HCT116 (cell line): ENCODE measurements at regions not wholly inside any gene's neighbourhood (a gene's known extent, or its start where the extent isn't known, plus 50 kb on each side); places are given as distances from the start of the nearest gene placed in this dataset.

Experiments
- ATAC-seq: fragments of 200-7000 bp; cut with Tn5 transposase; 2 replicates; pipeline ENCODE4 v1.9.1; 2020; ENCODE audit warnings: mild to moderate bottlenecking, moderate library complexity
- BruUV-seq: library from RNA; stranded (reverse); fragments of 400-500 nt; replicated peaks from 2 replicates; lab custom pipeline; 2021; lab: Mats Ljungman, UMichigan
- CTCF ChIA-PET: fragments of 300-600 bp; sonication (Branson Sonifier 250); formaldehyde crosslinking; loops from one replicate; lab custom pipeline; 2021; ENCODE audit warnings: antibody characterized with exemption; lab: Charles Lee
- POLR2A ChIA-PET: fragments of 300-600, 350-600 bp; sonication (Branson Sonifier 250); formaldehyde crosslinking; loops from one replicate; lab custom pipeline; 2021; ENCODE audit warnings: antibody characterized with exemption; lab: Charles Lee
- RAD21 ChIA-PET, 2 experiments: fragments of 300-600 bp; sonication (Branson Sonifier 250); formaldehyde crosslinking; loops; one replicate each; lab custom pipeline; 2023; ENCODE audit warnings: low total read pairs in 2 of 2; ENCODE audit not compliant: uncharacterized antibody in 2 of 2, unreplicated experiment in 2 of 2, low non-redundant PET in 1 of 2; lab: Charles Lee
- DNase-seq: peaks from one replicate; pipeline ENCODE4 v3.0.0-alpha.2; 2010; ENCODE audit warnings: low read depth, low spot score
- H2AFZ ChIP-seq: fragments of 200-600 bp; shearing (Covaris generic), sonication (generic); 2 replicates; pipeline ENCODE4 v1.6.1; 2017; ENCODE audit warnings: low read depth, mixed run types, mixed read lengths, antibody characterized with exemption, low read length; ENCODE audit not compliant: poor library complexity, severe bottlenecking
- H3K27ac ChIP-seq: 2 replicates; pipeline ENCODE4 v1.5.1; 2012; ENCODE audit warnings: low read depth, low read length
- H3K27me3 ChIP-seq: fragments of 200-600 bp; sonication (generic); 2 replicates; pipeline ENCODE4 v1.6.1; 2016; ENCODE audit warnings: mixed run types, low read length, mixed read lengths; ENCODE audit not compliant: insufficient read depth
- H3K36me3 ChIP-seq, 2 experiments: fragments of 200-500 bp in 1 of 2; fragments of 200-600 bp in 1 of 2; sonication (Bioruptor generic) in 1 of 2; sonication (generic) in 1 of 2; 2 replicates each; pipeline versions ENCODE4 v1.5.1 to v1.6.1; 2014 to 2016; ENCODE audit warnings: low read length in 2 of 2, inconsistent platforms in 1 of 2, mixed read lengths in 1 of 2, mixed run types in 1 of 2; ENCODE audit not compliant: insufficient read depth in 2 of 2, control insufficient read depth in 1 of 2
- H3K4me1 ChIP-seq, 2 experiments: fragments of 200-600 bp in 1 of 2; sonication (generic) in 1 of 2; 2 replicates each; pipeline versions ENCODE4 v1.5.1 to v1.6.1; 2012 to 2017; ENCODE audit warnings: low read length in 2 of 2, inconsistent platforms in 1 of 2, mild to moderate bottlenecking in 1 of 2, mixed read lengths in 1 of 2, mixed run types in 1 of 2, moderate library complexity in 1 of 2; ENCODE audit not compliant: insufficient read depth in 2 of 2, control insufficient read depth in 1 of 2
- H3K4me2 ChIP-seq: fragments of 200-600 bp; sonication (generic); 2 replicates; pipeline ENCODE4 v1.6.1; 2017; ENCODE audit warnings: mixed run types, low read length, mixed read lengths
- H3K4me3 ChIP-seq, 2 experiments: fragments of 200-600 bp in 1 of 2; sonication (generic) in 1 of 2; replicated peaks in 1 of 2; 2 replicates each; pipeline ENCODE4 v1.5.1; 2011 to 2016; ENCODE audit warnings: low read length in 2 of 2, control low read depth in 1 of 2, low read depth in 1 of 2, mild to moderate bottlenecking in 1 of 2, mixed read lengths in 1 of 2, mixed run types in 1 of 2
- H3K79me2 ChIP-seq: fragments of 200-600 bp; sonication (generic); 2 replicates; pipeline ENCODE4 v1.6.1; 2017; ENCODE audit warnings: mild to moderate bottlenecking, mixed run types, low read length, moderate library complexity, mixed read lengths; ENCODE audit not compliant: insufficient read depth
- H3K9ac ChIP-seq: fragments of 200-600 bp; sonication (generic); 2 replicates; pipeline ENCODE4 v1.6.1; 2016; ENCODE audit warnings: low read length, mixed read lengths
- H3K9me2 ChIP-seq: fragments of 200-600 bp; sonication (generic), shearing (Covaris generic); 2 replicates; pipeline ENCODE4 v1.6.1; 2017; ENCODE audit warnings: mixed run types, mild to moderate bottlenecking, moderate library complexity; ENCODE audit not compliant: insufficient read depth
- H3K9me3 ChIP-seq, 2 experiments: fragments of 200-500 bp in 1 of 2; fragments of 200-600 bp in 1 of 2; sonication (Bioruptor generic) in 1 of 2; sonication (generic) in 1 of 2; 2 replicates each; pipeline ENCODE4 v1.6.1; 2014 to 2017; ENCODE audit warnings: low read length in 2 of 2, mixed read lengths in 2 of 2, inconsistent platforms in 1 of 2, low read depth in 1 of 2, mild to moderate bottlenecking in 1 of 2, mixed run types in 1 of 2, moderate library complexity in 1 of 2; ENCODE audit not compliant: control insufficient read depth in 1 of 2, insufficient read depth in 1 of 2
- H4K20me1 ChIP-seq: fragments of 200-600 bp; sonication (generic), shearing (Covaris generic); 2 replicates; pipeline ENCODE4 v1.6.1; 2017; ENCODE audit warnings: mixed run types, mild to moderate bottlenecking, moderate library complexity; ENCODE audit not compliant: insufficient read depth
- CBX3 ChIP-seq: IDR thresholded peaks from 2 replicates; pipeline ENCODE4 v1.6.1; 2012; ENCODE audit warnings: low read depth
- EGR1 ChIP-seq: IDR thresholded peaks from 2 replicates; pipeline ENCODE4 v1.6.1; 2012; ENCODE audit warnings: low read depth
- ELF1 ChIP-seq: IDR thresholded peaks from 2 replicates; pipeline ENCODE4 v1.6.1; 2012; ENCODE audit warnings: low read depth, borderline replicate concordance
- EZH2 ChIP-seq: fragments of 200-600 bp; sonication (generic); IDR thresholded peaks from 2 replicates; pipeline ENCODE4 v1.6.1; 2017; ENCODE audit warnings: antibody characterized with exemption, mixed run types
- EZH2phosphoT487 ChIP-seq: fragments of 200-600 bp; IDR thresholded peaks from 2 replicates; pipeline ENCODE4 v1.6.1; 2018; ENCODE audit warnings: antibody characterized with exemption, borderline replicate concordance
- FOSL1 ChIP-seq: IDR thresholded peaks from 2 replicates; pipeline ENCODE4 v1.6.1; 2012; ENCODE audit warnings: low read depth
- JUND ChIP-seq: IDR thresholded peaks from 2 replicates; pipeline ENCODE4 v1.6.1; 2012
- POLR2A ChIP-seq: IDR thresholded peaks from 2 replicates; pipeline ENCODE4 v1.7.0; 2011; ENCODE audit warnings: borderline replicate concordance; ENCODE audit not compliant: insufficient read depth, insufficient read length; ENCODE audit errors: extremely low read depth
- POLR2AphosphoS5 ChIP-seq: IDR thresholded peaks from 2 replicates; pipeline ENCODE4 v1.6.1; 2011; ENCODE audit warnings: mild to moderate bottlenecking, low read depth, low read length, moderate library complexity
- RAD21 ChIP-seq: IDR thresholded peaks from 2 replicates; pipeline ENCODE4 v1.6.1; 2012; ENCODE audit warnings: low read depth, mild to moderate bottlenecking
- SIN3A ChIP-seq: IDR thresholded peaks from 2 replicates; pipeline ENCODE4 v1.6.1; 2012; ENCODE audit warnings: low read depth
- SP1 ChIP-seq: IDR thresholded peaks from 2 replicates; pipeline ENCODE4 v1.6.1; 2012; ENCODE audit warnings: low read depth
- SRF ChIP-seq: IDR thresholded peaks from 2 replicates; pipeline ENCODE4 v1.6.1; 2012; ENCODE audit warnings: low read depth
- TCF7L2 ChIP-seq: IDR thresholded peaks from 2 replicates; pipeline ENCODE4 v1.7.0; 2011; ENCODE audit warnings: borderline replicate concordance, inconsistent platforms; ENCODE audit not compliant: insufficient read depth, insufficient read length; ENCODE audit errors: extremely low read depth
- ZBTB33 ChIP-seq: IDR thresholded peaks from 2 replicates; pipeline ENCODE4 v1.6.1; 2011; ENCODE audit warnings: mild to moderate bottlenecking, low read length, moderate library complexity; ENCODE audit not compliant: insufficient replicate concordance; ENCODE audit errors: extremely low read depth
- ZFX ChIP-seq: fragments of 450-650 bp; IDR thresholded peaks from 2 replicates; pipeline ENCODE4 v1.6.1; 2017
- intact Hi-C: fragments of 100-400 bp; cut with micrococcal nuclease; formaldehyde crosslinking; loops from 2 replicates; pipeline ENCODE4 v1.10.0; 2022
- TF ChIP-seq, protein P1 (sequence below): IDR thresholded peaks from 2 replicates; pipeline ENCODE4 v1.6.1; 2012; ENCODE audit warnings: low read depth

GRCh38 chr2:61702088-61702467 lies 151.8 kb downstream of the FAM161A start:
- H3K9ac ChIP-seq: no peak overlapping the region
- POLR2A ChIA-PET: no interaction called here

More at GRCh38 chr2:61702088-61702467, 151.8 kb downstream of the FAM161A start:
- H3K9me2 ChIP-seq: no peaks in the 10 kb centered on the region
- no peak for DNase-seq
- H4K20me1 ChIP-seq: no peaks in the 10 kb centered on the region
- no peak for ATAC-seq
- TF ChIP-seq TCF7L2: no peak
- no peak for TF ChIP-seq SRF
- no peak for TF ChIP-seq SP1
- no peak for TF ChIP-seq ELF1
- no peak for TF ChIP-seq RAD21
- TF ChIP-seq ZBTB33: no peak
- TF ChIP-seq JUND: no peak
- no peak for TF ChIP-seq POLR2AphosphoS5
- TF ChIP-seq EZH2: no peak
- no peak for TF ChIP-seq POLR2A
- no peak for TF ChIP-seq EZH2phosphoT487
- TF ChIP-seq SIN3A: no peak
- TF ChIP-seq ZFX: no peak
- no peak for TF ChIP-seq CBX3
- TF ChIP-seq, protein P1, sequence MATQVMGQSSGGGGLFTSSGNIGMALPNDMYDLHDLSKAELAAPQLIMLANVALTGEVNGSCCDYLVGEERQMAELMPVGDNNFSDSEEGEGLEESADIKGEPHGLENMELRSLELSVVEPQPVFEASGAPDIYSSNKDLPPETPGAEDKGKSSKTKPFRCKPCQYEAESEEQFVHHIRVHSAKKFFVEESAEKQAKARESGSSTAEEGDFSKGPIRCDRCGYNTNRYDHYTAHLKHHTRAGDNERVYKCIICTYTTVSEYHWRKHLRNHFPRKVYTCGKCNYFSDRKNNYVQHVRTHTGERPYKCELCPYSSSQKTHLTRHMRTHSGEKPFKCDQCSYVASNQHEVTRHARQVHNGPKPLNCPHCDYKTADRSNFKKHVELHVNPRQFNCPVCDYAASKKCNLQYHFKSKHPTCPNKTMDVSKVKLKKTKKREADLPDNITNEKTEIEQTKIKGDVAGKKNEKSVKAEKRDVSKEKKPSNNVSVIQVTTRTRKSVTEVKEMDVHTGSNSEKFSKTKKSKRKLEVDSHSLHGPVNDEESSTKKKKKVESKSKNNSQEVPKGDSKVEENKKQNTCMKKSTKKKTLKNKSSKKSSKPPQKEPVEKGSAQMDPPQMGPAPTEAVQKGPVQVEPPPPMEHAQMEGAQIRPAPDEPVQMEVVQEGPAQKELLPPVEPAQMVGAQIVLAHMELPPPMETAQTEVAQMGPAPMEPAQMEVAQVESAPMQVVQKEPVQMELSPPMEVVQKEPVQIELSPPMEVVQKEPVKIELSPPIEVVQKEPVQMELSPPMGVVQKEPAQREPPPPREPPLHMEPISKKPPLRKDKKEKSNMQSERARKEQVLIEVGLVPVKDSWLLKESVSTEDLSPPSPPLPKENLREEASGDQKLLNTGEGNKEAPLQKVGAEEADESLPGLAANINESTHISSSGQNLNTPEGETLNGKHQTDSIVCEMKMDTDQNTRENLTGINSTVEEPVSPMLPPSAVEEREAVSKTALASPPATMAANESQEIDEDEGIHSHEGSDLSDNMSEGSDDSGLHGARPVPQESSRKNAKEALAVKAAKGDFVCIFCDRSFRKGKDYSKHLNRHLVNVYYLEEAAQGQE: no peak
- TF ChIP-seq FOSL1: no peak
- TF ChIP-seq EGR1: no peak
- no peaks in the 10 kb centered on the region for H3K36me3 ChIP-seq
- no peak overlapping the region for H3K4me2 ChIP-seq
- ChIA-PET RAD21 (no interaction called here), CTCF (no interaction called here)
- no peak overlapping the region for H3K27ac ChIP-seq
- H3K27me3 ChIP-seq: no peaks in the 10 kb centered on the region
- BruUV-seq: no TSS peak
- H3K79me2 ChIP-seq: no peaks in the 10 kb centered on the region
- no peaks in the 10 kb centered on the region for H3K4me1 ChIP-seq
- intact Hi-C loops: no loop called here
- H3K4me3 ChIP-seq: no peak overlapping the region
- no peaks in the 10 kb centered on the region for H3K9me3 ChIP-seq
- no peak overlapping the region for H2AFZ ChIP-seq
